ENCODE measurements at regions not wholly inside any gene's neighbourhood (a gene's known extent, or its start where the extent isn't known, plus 50 kb on each side); places are given as distances from the start of the nearest gene placed in this dataset.

- DNase-seq (ENCODE audit: low read depth in 1 of 2, low spot score in 1 of 2), result no peak
- Histone ChIP-seq H3K27ac (replicated peaks) (no peak overlapping the region; the same call in 1 of the 2 replicates), H3K27me3 (ENCODE audit: insufficient read depth, poor library complexity, severe bottlenecking) (no peaks in the 10 kb centered on the region), H3K4me3 (replicated peaks; ENCODE audit: insufficient read depth, low read length) (no peak overlapping the region)
- no peak for TF ChIP-seq CTCF (IDR thresholded peaks at IDR 0.05; ENCODE audit: insufficient read depth, low read length)
- peak; percentile 52; the same call in 1 of the 2 replicates for TF ChIP-seq SPI1 (IDR thresholded peaks at IDR 0.05; ENCODE audit: borderline replicate concordance, low read depth)
- TF ChIP-seq REST (IDR thresholded peaks at IDR 0.05; ENCODE audit: insufficient replicate concordance, low read depth), result no peak
- TF ChIP-seq GABPA (IDR thresholded peaks at IDR 0.05; ENCODE audit: low read depth), result no peak
- TF ChIP-seq POLR2AphosphoS5 (IDR thresholded peaks at IDR 0.05; ENCODE audit: low read depth), result no peak
Measured at GRCh38 chr15:96046620-96047240, 283.8 kb upstream of the NR2F2 start.

GRCh38 chr15:96047255-96047931 is 283.1 kb upstream of the NR2F2 start:
- TF ChIP-seq GABPA (IDR thresholded peaks at IDR 0.05; ENCODE audit: low read depth), result no peak
- no peak for TF ChIP-seq CTCF (IDR thresholded peaks at IDR 0.05; ENCODE audit: insufficient read depth, low read length)
- no peak for TF ChIP-seq SPI1 (IDR thresholded peaks at IDR 0.05; ENCODE audit: borderline replicate concordance, low read depth)
- TF ChIP-seq POLR2AphosphoS5 (IDR thresholded peaks at IDR 0.05; ENCODE audit: low read depth), result no peak
- TF ChIP-seq REST (IDR thresholded peaks at IDR 0.05; ENCODE audit: insufficient replicate concordance, low read depth), result no peak
- no peak overlapping the region; the same call in 1 of the 2 replicates for H3K27ac ChIP-seq (replicated peaks)
- H3K4me3 ChIP-seq (replicated peaks; ENCODE audit: insufficient read depth, low read length), result no peak overlapping the region
- no peaks in the 10 kb centered on the region for H3K27me3 ChIP-seq (ENCODE audit: insufficient read depth, poor library complexity, severe bottlenecking)
- no peak for DNase-seq (ENCODE audit: low read depth in 1 of 2, low spot score in 1 of 2)

- Histone ChIP-seq H3K27me3 (ENCODE audit: insufficient read depth, poor library complexity, severe bottlenecking) (no peaks in the 10 kb centered on the region), H3K4me3 (replicated peaks; ENCODE audit: insufficient read depth, low read length) (no peak overlapping the region), H3K27ac (replicated peaks) (no peak overlapping the region)
- TF ChIP-seq CTCF (IDR thresholded peaks at IDR 0.05; ENCODE audit: insufficient read depth, low read length) (no peak), REST (IDR thresholded peaks at IDR 0.05; ENCODE audit: insufficient replicate concordance, low read depth) (no peak), GABPA (IDR thresholded peaks at IDR 0.05; ENCODE audit: low read depth) (no peak), POLR2AphosphoS5 (IDR thresholded peaks at IDR 0.05; ENCODE audit: low read depth) (no peak), SPI1 (IDR thresholded peaks at IDR 0.05; ENCODE audit: borderline replicate concordance, low read depth) (no peak)
- DNase-seq (ENCODE audit: low read depth in 1 of 2, low spot score in 1 of 2), result no peak
Measured at GRCh38 chr15:96049323-96049722, 281.2 kb upstream of the NR2F2 start.
